ENCODE measurements at regions not wholly inside any gene's neighbourhood (a gene's known extent, or its start where the extent isn't known, plus 50 kb on each side); places are given as distances from the start of the nearest gene placed in this dataset.
"Not testable (repeated sequence)": the region's sequence is repeated elsewhere in the genome, so short reads cannot be mapped to it uniquely, and the experiment has no call there.

GRCh38 chr5:83802686-83803085 lies 82.0 kb upstream of the HAPLN1 start:
- DNase-seq (ENCODE audit: low read depth) = no peak

GRCh38 chr5:83800201-83800600 lies 79.5 kb upstream of the HAPLN1 start:
- no peak for DNase-seq (ENCODE audit: low read depth)

GRCh38 chr5:83799020-83799419 lies 78.4 kb upstream of the HAPLN1 start:
- not testable (repeated sequence) for DNase-seq (ENCODE audit: low read depth)

- DNase-seq (ENCODE audit: low read depth) = no peak
Measured at GRCh38 chr5:83789371-83789770, 68.7 kb upstream of the HAPLN1 start.

- DNase-seq (ENCODE audit: low read depth) = no peak
Measured at GRCh38 chr5:83787631-83788030, 67.0 kb upstream of the HAPLN1 start.

- no peak for DNase-seq (ENCODE audit: low read depth)
Measured at GRCh38 chr5:83785176-83785668, 64.6 kb upstream of the HAPLN1 start.

GRCh38 chr5:83780699-83781350 lies 60.2 kb upstream of the HAPLN1 start:
- no peak for DNase-seq (ENCODE audit: low read depth)

GRCh38 chr5:83777856-83778255 lies 57.2 kb upstream of the HAPLN1 start:
- no peak for DNase-seq (ENCODE audit: low read depth)

- DNase-seq (ENCODE audit: low read depth) = no peak
Measured at GRCh38 chr5:83776437-83777031, 55.9 kb upstream of the HAPLN1 start.
